SU-DHL-6 (cell line): ENCODE measurements at regions not wholly inside any gene's neighbourhood (a gene's known extent, or its start where the extent isn't known, plus 50 kb on each side); places are given as distances from the start of the nearest gene placed in this dataset.

Experiments used
- H2AFZ ChIP-seq: fragments of 200-600 bp; sonication (generic); 2 replicates; pipeline ENCODE4 v1.6.1; 2014; ENCODE audit warnings: low read depth, mild to moderate bottlenecking, moderate library complexity, mixed read lengths, antibody characterized with exemption, low read length; ENCODE audit not compliant: severe bottlenecking
- H3F3A ChIP-seq: fragments of 200-600 bp; shearing (Covaris generic); 2 replicates; pipeline ENCODE4 v1.6.0; 2016; ENCODE audit warnings: antibody characterized with exemption, mild to moderate bottlenecking; ENCODE audit not compliant: insufficient read depth
- H3K27ac ChIP-seq: fragments of 200-600 bp; sonication (generic); 2 replicates; pipeline ENCODE4 v1.5.1; 2016; ENCODE audit warnings: low read depth, mild to moderate bottlenecking, low read length, moderate library complexity, mixed read lengths
- H3K27me3 ChIP-seq: fragments of 200-600 bp; sonication (generic), shearing (Covaris generic); 2 replicates; pipeline ENCODE4 v1.6.0; 2014; ENCODE audit warnings: mild to moderate bottlenecking, low read length
- H3K36me3 ChIP-seq: fragments of 200-600 bp; sonication (generic); 2 replicates; pipeline ENCODE4 v1.6.1; 2014; ENCODE audit warnings: mild to moderate bottlenecking, low read length, mixed read lengths
- H3K4me2 ChIP-seq: fragments of 300-600, 200-600 bp; shearing (Covaris generic), sonication (generic); 2 replicates; pipeline ENCODE4 v1.6.0; 2014; ENCODE audit warnings: low read length, low read depth, mild to moderate bottlenecking; ENCODE audit not compliant: poor library complexity, severe bottlenecking
- H3K4me3 ChIP-seq: fragments of 200-600 bp; sonication (generic); 2 replicates; pipeline ENCODE4 v1.5.1; 2014; ENCODE audit warnings: antibody characterized with exemption, low read length, mild to moderate bottlenecking, mixed read lengths; ENCODE audit not compliant: insufficient read depth, poor library complexity, severe bottlenecking
- H3K79me2 ChIP-seq: fragments of 200-600 bp; sonication (generic); 2 replicates; pipeline ENCODE4 v1.6.1; 2014; ENCODE audit warnings: mild to moderate bottlenecking, low read length, moderate library complexity; ENCODE audit not compliant: insufficient read depth
- H3K9ac ChIP-seq: fragments of 200-600 bp; sonication (generic); 2 replicates; pipeline ENCODE4 v1.7.0; 2014; ENCODE audit warnings: mild to moderate bottlenecking, low read length
- H3K9me2 ChIP-seq: fragments of 200-600 bp; sonication (generic); replicated peaks from 2 replicates; pipeline ENCODE4 v1.6.1; 2014; ENCODE audit warnings: low read length; ENCODE audit not compliant: insufficient read depth
- H3K9me3 ChIP-seq: fragments of 200-600 bp; sonication (generic); 2 replicates; pipeline ENCODE4 v1.6.1; 2014; ENCODE audit warnings: low read length, mixed read lengths; ENCODE audit not compliant: insufficient read depth
- H4K20me1 ChIP-seq: fragments of 200-600 bp; sonication (generic); 2 replicates; pipeline ENCODE4 v1.6.1; 2014; ENCODE audit warnings: low read depth, mild to moderate bottlenecking, antibody characterized with exemption, low read length, moderate library complexity, mixed read lengths
- EZH2phosphoT487 ChIP-seq: fragments of 200-600 bp; sonication (generic), shearing (Covaris generic); conservative IDR thresholded peaks from 2 replicates; pipeline ENCODE4 v1.6.1; 2018; ENCODE audit warnings: mild to moderate bottlenecking, antibody characterized with exemption, low read length, moderate library complexity, mixed read lengths
- TF ChIP-seq, protein P1 (sequence below): fragments of 200-600 bp; sonication (generic); IDR thresholded peaks from one replicate; pipeline ENCODE4 v1.5.1; 2017; ENCODE audit warnings: antibody characterized with exemption, mild to moderate bottlenecking, low read length, moderate library complexity; ENCODE audit not compliant: insufficient read depth, poor library complexity, severe bottlenecking

DNA sequence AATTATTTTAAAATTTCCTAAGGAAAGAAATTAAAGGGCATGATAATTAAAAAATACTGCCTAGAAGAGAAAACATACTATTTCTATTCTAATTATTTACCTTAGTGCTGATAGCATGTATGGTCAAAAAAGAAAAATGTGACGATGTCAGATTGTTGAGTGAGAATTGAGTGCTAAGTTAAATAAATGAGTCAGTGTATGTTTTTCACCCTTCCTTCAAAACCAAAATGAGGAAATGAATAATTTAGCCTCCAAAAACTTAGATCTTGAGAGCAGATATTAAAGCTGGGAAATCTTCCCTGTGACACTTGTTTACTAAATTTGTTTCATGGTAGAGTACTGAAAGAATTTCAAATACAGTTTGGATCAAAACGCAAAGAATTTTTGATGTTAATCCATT, 58.6 kb upstream of the NYAP2 start:
- Histone ChIP-seq H3K9me3 (no peaks in the 10 kb centered on the region), H3F3A (no peaks in the 10 kb centered on the region), H3K36me3 (no peaks in the 10 kb centered on the region), H3K9me2 (no peaks in the 10 kb centered on the region), H3K9ac (no peak overlapping the region), H3K27me3 (no peaks in the 10 kb centered on the region), H3K4me2 (no peak overlapping the region), H3K79me2 (no peaks in the 10 kb centered on the region), H3K4me3 (no peak overlapping the region), H2AFZ (no peak overlapping the region), H3K27ac (no peak overlapping the region), H4K20me1 (no peaks in the 10 kb centered on the region)
- TF ChIP-seq, protein P1, sequence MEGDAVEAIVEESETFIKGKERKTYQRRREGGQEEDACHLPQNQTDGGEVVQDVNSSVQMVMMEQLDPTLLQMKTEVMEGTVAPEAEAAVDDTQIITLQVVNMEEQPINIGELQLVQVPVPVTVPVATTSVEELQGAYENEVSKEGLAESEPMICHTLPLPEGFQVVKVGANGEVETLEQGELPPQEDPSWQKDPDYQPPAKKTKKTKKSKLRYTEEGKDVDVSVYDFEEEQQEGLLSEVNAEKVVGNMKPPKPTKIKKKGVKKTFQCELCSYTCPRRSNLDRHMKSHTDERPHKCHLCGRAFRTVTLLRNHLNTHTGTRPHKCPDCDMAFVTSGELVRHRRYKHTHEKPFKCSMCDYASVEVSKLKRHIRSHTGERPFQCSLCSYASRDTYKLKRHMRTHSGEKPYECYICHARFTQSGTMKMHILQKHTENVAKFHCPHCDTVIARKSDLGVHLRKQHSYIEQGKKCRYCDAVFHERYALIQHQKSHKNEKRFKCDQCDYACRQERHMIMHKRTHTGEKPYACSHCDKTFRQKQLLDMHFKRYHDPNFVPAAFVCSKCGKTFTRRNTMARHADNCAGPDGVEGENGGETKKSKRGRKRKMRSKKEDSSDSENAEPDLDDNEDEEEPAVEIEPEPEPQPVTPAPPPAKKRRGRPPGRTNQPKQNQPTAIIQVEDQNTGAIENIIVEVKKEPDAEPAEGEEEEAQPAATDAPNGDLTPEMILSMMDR = no peak
- TF ChIP-seq EZH2phosphoT487 = no peak

- no peaks in the 10 kb centered on the region for H3K9me3 ChIP-seq
- H3K4me2 ChIP-seq = no peak overlapping the region
- no peak overlapping the region for H3K27ac ChIP-seq
- no peak overlapping the region for H2AFZ ChIP-seq
- H3K9me2 ChIP-seq = no peaks in the 10 kb centered on the region
- H3K36me3 ChIP-seq = no peaks in the 10 kb centered on the region
- TF ChIP-seq EZH2phosphoT487 = no peak
- TF ChIP-seq, protein P1 = no peak
- no peak overlapping the region for H3K4me3 ChIP-seq
- no peaks in the 10 kb centered on the region for H3K79me2 ChIP-seq
- no peak overlapping the region for H3K9ac ChIP-seq
- no peaks in the 10 kb centered on the region for H3K27me3 ChIP-seq
- H4K20me1 ChIP-seq = no peaks in the 10 kb centered on the region
- no peaks in the 10 kb centered on the region for H3F3A ChIP-seq
Observed at GRCh38 chr2:225337183-225337582, 62.3 kb upstream of the NYAP2 start.

DNA sequence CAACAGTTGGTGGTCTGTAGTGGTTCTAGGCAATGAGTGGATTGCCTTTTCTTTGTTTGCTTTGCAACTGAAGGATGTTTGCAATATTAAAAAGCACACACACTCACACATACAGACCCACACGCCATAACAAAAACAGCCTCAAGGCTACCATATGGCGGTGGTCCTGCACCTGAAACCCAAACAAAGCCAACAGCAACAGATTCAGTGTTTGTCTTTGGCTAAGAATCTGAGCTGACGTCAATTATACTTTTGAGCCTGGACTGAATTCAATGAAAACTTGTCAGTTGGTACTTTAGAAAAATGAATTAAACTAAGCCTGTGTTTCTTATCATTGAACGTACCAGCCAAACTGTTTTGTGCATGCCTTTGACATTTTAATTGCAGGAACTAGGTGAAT, 65.0 kb upstream of the NYAP2 start:
- TF ChIP-seq EZH2phosphoT487 = no peak
- TF ChIP-seq, protein P1 = no peak
- no peaks in the 10 kb centered on the region for H3K27me3 ChIP-seq
- no peaks in the 10 kb centered on the region for H3K9me3 ChIP-seq
- no peak overlapping the region for H3K9ac ChIP-seq
- H3K9me2 ChIP-seq = no peaks in the 10 kb centered on the region
- no peaks in the 10 kb centered on the region for H3K79me2 ChIP-seq
- no peaks in the 10 kb centered on the region for H3K36me3 ChIP-seq
- no peak overlapping the region for H3K4me2 ChIP-seq
- H3F3A ChIP-seq = no peaks in the 10 kb centered on the region
- H3K27ac ChIP-seq = no peak overlapping the region
- H3K4me3 ChIP-seq = no peak overlapping the region
- no peak overlapping the region for H2AFZ ChIP-seq
- no peaks in the 10 kb centered on the region for H4K20me1 ChIP-seq

DNA sequence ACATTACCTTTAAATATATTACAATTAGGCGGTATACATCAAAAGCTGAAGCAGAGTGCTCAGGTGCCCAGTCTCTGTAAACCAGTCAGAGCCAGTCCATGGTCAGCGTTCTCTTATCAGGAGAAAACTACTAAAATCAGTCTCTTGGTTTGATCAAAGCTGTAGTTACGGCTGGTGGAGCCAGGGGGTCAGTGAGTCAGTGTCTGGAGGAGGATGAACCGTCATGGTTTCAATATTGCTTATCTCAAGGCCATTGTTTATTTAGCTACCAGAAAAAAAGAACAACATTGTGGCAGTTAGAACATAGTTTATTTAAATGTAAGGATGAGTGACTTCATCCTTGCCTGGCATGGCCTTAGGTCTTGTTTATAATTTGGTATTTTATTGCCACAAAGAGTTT, 71.3 kb upstream of the NYAP2 start:
- H3K9ac ChIP-seq = no peak overlapping the region
- TF ChIP-seq, protein P1 = no peak
- no peak for TF ChIP-seq EZH2phosphoT487
- no peaks in the 10 kb centered on the region for H3K9me2 ChIP-seq
- no peak overlapping the region for H2AFZ ChIP-seq
- H3F3A ChIP-seq = no peaks in the 10 kb centered on the region
- H3K79me2 ChIP-seq = no peaks in the 10 kb centered on the region
- H3K4me2 ChIP-seq = no peak overlapping the region
- no peaks in the 10 kb centered on the region for H3K27me3 ChIP-seq
- no peaks in the 10 kb centered on the region for H3K9me3 ChIP-seq
- H3K27ac ChIP-seq = no peak overlapping the region
- no peak overlapping the region for H3K4me3 ChIP-seq
- H3K36me3 ChIP-seq = no peaks in the 10 kb centered on the region
- H4K20me1 ChIP-seq = no peaks in the 10 kb centered on the region
